ENCODE measurements at regions not wholly inside any gene's neighbourhood (a gene's known extent, or its start where the extent isn't known, plus 50 kb on each side); places are given as distances from the start of the nearest gene placed in this dataset.

- no peak for DNase-seq (ENCODE audit: low read depth, low spot score)
Measured at GRCh38 chr11:109349276-109350080, 72.5 kb upstream of the C11orf87 start.

DNA sequence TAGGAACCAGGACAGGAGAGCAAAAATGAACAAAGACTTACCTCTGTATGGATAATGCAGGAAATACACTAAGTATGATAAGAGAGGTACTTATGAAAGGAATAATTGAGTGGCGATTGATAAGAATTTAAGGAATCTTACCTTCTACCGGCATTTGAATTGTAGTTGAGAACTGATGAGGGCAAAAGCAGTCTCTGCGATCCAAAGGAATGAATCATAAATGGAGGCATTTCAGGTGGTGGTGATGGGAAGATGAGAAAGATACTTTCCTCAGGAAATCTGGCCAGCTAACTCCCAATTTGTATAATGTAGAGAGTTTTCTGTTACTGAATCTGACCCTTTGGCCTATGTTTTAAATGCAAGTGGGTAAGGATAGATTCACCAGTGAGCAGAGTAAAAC is 71.9 kb upstream of the C11orf87 start:
- no peak for DNase-seq (ENCODE audit: low read depth, low spot score)

GRCh38 chr11:109362059-109362458 is 59.9 kb upstream of the C11orf87 start:
- DNase-seq (ENCODE audit: low read depth, low spot score) = no peak

DNA sequence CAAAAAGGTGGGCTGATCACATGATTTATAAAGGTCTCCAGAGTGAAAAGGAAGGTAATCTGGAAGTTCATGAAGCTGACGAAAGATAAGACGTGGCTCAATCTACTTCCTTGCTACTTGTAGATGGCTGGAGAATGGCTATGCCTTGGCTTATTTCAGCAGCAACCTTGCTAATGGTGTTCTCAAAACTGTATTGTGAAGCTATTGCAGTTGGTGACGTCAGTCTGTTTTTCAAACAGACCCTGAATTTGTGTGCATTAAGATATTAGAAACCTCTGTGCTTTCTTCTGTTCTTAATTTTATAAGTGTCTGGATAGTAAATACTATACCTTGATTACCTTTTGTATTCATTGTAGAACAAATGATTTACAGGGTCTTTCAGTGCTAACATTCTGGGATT is 58.3 kb upstream of the C11orf87 start:
- DNase-seq (ENCODE audit: low read depth, low spot score) = no peak

DNA sequence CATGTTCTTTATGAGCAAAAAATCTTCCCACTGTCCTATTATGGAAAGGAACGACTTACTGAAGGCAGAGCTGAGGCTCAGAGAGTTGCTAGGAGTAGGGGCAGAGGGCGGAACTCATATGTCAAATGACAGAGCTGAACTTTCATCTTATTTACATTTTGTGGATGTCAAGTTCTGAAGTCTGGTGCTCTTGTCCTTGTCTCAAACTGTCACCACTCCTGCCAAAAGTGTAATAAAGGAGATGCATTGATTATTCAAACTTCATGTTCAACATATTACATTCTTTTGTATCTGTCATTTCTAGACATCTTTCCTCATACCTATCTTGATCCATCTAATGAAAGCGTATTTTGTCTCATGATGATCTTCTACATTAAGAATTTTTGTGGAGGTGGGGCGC is 57.1 kb upstream of the C11orf87 start:
- DNase-seq (ENCODE audit: low read depth, low spot score) = no peak

DNA sequence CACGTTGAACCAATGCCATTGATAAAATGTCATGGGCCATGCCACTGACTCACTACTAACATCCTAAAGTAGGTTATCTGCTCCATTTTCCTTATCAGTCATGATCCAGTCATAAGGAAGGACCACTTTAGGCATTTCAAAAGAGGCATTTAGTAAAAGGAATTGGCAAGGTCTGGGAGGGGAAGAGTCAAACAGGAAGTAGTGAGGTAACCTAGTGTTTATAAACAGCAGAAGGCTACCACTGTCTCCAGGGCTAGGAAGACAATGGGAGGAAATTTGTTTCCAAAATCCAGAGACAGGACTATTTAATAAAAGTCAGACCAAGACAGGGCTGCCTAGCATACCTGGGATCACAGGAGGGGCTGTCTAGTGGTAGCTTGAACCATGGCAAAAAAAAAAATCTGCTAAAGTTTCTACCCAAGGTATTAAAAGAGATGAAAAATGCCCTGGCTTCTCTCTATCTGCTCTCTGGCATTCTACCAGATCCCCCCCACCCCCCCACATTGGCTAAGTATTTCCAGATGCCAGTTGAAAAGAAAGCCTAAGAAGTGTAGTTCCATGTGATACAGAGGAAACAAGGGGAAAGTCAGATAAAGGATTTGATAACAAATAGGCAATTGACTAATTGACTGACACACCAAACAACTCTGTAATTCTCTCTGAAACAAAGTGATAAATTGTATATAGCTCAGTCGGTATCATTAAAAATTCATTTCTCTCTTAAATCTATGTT is 50.4 kb upstream of the C11orf87 start:
- no peak for DNase-seq (ENCODE audit: low read depth, low spot score)

Measured in ELF-1 (cell line).